ENCODE measurements at regions not wholly inside any gene's neighbourhood (a gene's known extent, or its start where the extent isn't known, plus 50 kb on each side); places are given as distances from the start of the nearest gene placed in this dataset.
A peak's percentile ranks its signal among the peaks of the same experiment; 100 is the strongest.

DNA sequence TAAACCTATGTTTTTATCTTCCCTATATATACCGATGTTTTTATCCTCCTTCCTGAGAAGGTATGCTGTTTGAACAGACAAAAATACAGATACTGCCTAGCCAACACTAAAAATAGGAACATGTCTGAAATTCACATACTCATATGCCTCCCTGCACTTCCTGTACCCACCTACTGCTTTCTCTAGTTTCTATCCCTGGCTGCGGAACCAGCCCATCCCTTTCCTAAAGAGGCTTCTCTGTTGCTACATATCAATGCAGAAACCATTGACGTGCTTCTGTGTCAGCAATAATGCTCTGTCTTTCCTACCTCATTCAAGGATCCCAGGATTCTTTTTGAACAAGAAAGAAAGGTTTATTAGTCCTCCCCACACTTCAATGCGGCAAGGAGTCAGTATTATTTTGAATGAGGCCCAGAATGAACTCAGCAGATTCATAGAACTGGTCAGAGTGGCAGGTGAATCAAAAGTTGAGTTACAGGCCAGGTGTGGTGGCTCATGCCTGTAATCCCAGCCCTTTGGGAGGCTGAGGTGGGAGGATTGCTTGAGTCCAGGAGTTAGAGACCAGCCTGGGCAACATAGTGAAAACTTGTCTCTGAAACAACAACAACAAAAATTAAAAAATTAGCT lies 67.8 kb upstream of the NAP1L1 start:
- no peaks in the 10 kb centered on the region for H3K4me1 ChIP-seq (ENCODE audit: control insufficient read depth, insufficient read depth, low read length, poor library complexity, severe bottlenecking)
- H3K27ac ChIP-seq (ENCODE audit: low read depth, low read length, severe bottlenecking), result no peak overlapping the region
- WGBS, 2 experiments (ENCODE audit: insufficient coverage in 2 of 2), result 83 to 89% methylated on average over 3 of the region's 4 CpGs
- no peak overlapping the region for H3K4me3 ChIP-seq (ENCODE audit: extremely low read depth, insufficient read depth, low read length, poor library complexity, severe bottlenecking)
- H3K36me3 ChIP-seq (ENCODE audit: control insufficient read depth, insufficient read depth, low read length), result no peaks in the 10 kb centered on the region
- H3K9me3 ChIP-seq (ENCODE audit: control insufficient read depth, low read length), result no peaks in the 10 kb centered on the region

DNA sequence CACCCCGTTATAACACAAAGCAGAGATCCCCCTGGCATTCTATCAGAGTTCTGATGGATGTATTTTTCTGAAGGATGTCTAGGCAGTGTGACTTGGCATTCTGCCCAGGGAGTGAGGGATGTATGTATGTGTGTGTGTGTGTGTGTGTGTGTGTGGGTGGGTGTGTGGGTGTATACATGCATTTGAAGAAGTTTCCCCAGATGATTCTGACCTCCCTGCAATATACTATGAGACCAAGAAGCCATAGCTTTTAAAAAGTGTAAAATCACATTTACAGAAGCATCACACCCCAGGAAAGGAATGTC lies 59.7 kb upstream of the NAP1L1 start:
- WGBS, 2 experiments (ENCODE audit: insufficient coverage in 2 of 2), result no CpG with 5 or more reads among the region's 1 CpG
- H3K4me3 ChIP-seq (ENCODE audit: extremely low read depth, insufficient read depth, low read length, poor library complexity, severe bottlenecking), result no peak overlapping the region
- H3K4me1 ChIP-seq (ENCODE audit: control insufficient read depth, insufficient read depth, low read length, poor library complexity, severe bottlenecking), result peaks cover 13% of the 10 kb centered on the region
- no peaks in the 10 kb centered on the region for H3K36me3 ChIP-seq (ENCODE audit: control insufficient read depth, insufficient read depth, low read length)
- peaks cover under 1% of the 10 kb centered on the region for H3K9me3 ChIP-seq (ENCODE audit: control insufficient read depth, low read length)
- H3K27ac ChIP-seq (ENCODE audit: low read depth, low read length, severe bottlenecking), result no peak overlapping the region

DNA sequence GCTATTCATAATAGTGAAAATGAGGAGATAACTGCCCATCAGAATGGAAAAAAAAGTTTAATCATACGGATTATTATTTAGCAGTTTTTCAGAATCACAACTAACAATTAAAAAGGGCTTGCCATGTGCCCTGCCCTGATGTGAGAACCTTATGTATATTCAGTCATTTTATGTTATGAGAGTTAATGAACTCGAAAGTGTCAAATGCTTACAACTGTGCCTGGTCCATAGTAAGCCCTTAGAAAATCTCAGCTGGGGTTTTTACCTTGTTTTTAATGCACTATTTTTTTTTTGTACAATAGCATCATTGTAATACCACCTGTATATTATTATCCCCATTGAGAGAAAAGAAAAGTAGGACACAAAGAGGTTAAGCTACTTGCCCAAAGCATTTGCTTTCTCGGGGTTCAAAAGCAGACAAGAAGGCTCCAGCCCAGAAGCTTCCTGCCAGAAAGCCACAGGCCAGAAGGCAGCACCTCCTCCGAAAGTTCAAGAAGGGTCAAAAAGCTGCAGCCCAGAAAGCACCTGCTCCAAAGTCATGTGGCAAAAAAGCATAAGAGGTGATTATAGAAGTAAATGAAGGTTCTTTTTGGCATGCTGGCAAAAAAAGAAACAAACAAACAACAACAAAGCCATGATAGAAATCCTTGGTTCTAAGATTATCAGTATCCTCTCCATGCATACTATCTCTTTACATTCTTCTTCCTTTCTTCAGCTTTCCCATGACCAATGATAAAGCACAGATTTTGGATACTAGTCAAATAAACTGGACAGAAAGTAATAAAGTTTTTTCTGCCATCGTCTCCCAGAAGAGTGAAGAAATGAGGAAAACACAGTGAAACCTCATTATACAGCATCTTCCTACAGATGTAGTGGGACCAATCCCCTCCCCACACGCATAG lies 59.1 kb upstream of the NAP1L1 start:
- Histone ChIP-seq H3K36me3 (ENCODE audit: control insufficient read depth, insufficient read depth, low read length) (no peaks in the 10 kb centered on the region), H3K9me3 (ENCODE audit: control insufficient read depth, low read length) (peaks cover 6% of the 10 kb centered on the region), H3K27ac (ENCODE audit: low read depth, low read length, severe bottlenecking) (no peak overlapping the region), H3K4me3 (ENCODE audit: extremely low read depth, insufficient read depth, low read length, poor library complexity, severe bottlenecking) (no peak overlapping the region), H3K4me1 (ENCODE audit: control insufficient read depth, insufficient read depth, low read length, poor library complexity, severe bottlenecking) (peaks cover 13% of the 10 kb centered on the region)
- WGBS, 2 experiments (ENCODE audit: insufficient coverage in 2 of 2), result 70 to 86% methylated on average over 1 to 2 of the region's 6 CpGs

DNA sequence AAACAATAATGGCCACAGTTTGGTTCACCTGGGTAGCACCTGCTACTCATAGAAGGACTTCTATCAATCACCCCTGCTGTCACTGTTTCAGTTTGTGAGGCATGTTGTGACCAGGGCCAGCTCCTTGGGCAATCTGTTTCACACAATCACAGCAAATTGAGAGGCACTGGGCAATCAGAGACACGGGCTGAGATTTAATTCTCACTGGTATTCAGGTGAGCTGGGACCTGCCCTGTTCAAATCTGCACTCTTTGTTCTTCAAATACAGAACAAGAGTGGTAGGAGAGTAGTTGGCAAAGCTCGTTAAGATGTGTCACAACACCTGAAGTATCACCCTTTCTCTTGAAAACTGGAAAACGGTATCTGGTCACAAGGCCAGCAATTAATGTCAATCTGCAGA lies 57.8 kb upstream of the NAP1L1 start:
- 80% methylated on average over 1 of the region's 3 CpGs; no CpG with 5 or more reads in 1 of the 2 experiments for WGBS, 2 experiments (ENCODE audit: insufficient coverage in 2 of 2)
- Histone ChIP-seq H3K27ac (ENCODE audit: low read depth, low read length, severe bottlenecking) (no peak overlapping the region), H3K9me3 (ENCODE audit: control insufficient read depth, low read length) (peaks cover 6% of the 10 kb centered on the region), H3K36me3 (ENCODE audit: control insufficient read depth, insufficient read depth, low read length) (no peaks in the 10 kb centered on the region), H3K4me3 (ENCODE audit: extremely low read depth, insufficient read depth, low read length, poor library complexity, severe bottlenecking) (no peak overlapping the region), H3K4me1 (ENCODE audit: control insufficient read depth, insufficient read depth, low read length, poor library complexity, severe bottlenecking) (peaks cover 21% of the 10 kb centered on the region)

DNA sequence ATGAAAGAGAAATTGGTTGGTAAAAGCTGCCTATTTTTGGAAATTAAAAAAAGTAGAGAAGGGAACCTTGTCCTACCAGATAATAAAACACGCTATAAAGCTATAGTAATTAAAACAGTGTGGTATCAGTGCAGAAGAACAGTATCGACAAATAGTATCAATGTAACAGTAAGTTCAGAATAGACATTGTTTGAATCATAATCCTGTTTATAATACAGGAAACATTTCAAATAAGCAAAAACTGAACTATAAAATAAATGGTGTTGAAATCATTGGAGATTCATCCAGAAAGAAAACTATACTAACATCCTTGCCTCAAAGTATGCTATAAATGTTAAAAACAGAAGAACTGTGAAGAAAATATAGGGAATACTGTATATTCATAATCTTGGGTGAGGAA lies 54.2 kb upstream of the NAP1L1 start:
- Histone ChIP-seq H3K4me3 (ENCODE audit: extremely low read depth, insufficient read depth, low read length, poor library complexity, severe bottlenecking) (no peak overlapping the region), H3K36me3 (ENCODE audit: control insufficient read depth, insufficient read depth, low read length) (no peaks in the 10 kb centered on the region), H3K4me1 (ENCODE audit: control insufficient read depth, insufficient read depth, low read length, poor library complexity, severe bottlenecking) (peaks cover 18% of the 10 kb centered on the region), H3K27ac (ENCODE audit: low read depth, low read length, severe bottlenecking) (no peak overlapping the region), H3K9me3 (ENCODE audit: control insufficient read depth, low read length) (peaks cover 6% of the 10 kb centered on the region)
- WGBS, 2 experiments (ENCODE audit: insufficient coverage in 2 of 2), result 100% methylated on average over 1 of the region's 2 CpGs; no CpG with 5 or more reads in 1 of the 2 experiments

DNA sequence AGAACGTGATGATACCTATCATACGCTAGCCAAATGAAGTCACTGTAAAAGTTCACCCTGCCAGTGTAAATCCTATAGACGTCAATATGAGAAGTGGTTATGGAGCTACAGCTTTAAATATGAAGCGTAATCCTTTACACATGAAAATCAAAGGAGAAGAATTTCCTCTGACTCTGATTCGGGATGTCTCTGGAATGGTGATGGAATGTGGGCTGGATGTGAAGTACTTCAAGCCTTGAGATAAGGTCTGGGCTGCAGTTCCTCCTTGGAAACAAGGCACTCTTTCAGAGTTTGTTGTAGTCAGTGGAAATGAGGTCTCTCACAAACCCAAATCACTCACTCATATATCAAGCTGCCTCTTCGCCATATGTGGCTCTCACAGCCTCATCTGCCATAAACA lies 53.1 kb upstream of the NAP1L1 start:
- WGBS, 2 experiments (ENCODE audit: insufficient coverage in 2 of 2), result 87% methylated on average over 4 of the region's 6 CpGs; no CpG with 5 or more reads in 1 of the 2 experiments
- Histone ChIP-seq H3K4me3 (ENCODE audit: extremely low read depth, insufficient read depth, low read length, poor library complexity, severe bottlenecking) (no peak overlapping the region), H3K27ac (ENCODE audit: low read depth, low read length, severe bottlenecking) (peak overlapping the region; percentile 76), H3K36me3 (ENCODE audit: control insufficient read depth, insufficient read depth, low read length) (no peaks in the 10 kb centered on the region), H3K9me3 (ENCODE audit: control insufficient read depth, low read length) (peaks cover 6% of the 10 kb centered on the region), H3K4me1 (ENCODE audit: control insufficient read depth, insufficient read depth, low read length, poor library complexity, severe bottlenecking) (peaks cover 12% of the 10 kb centered on the region)

DNA sequence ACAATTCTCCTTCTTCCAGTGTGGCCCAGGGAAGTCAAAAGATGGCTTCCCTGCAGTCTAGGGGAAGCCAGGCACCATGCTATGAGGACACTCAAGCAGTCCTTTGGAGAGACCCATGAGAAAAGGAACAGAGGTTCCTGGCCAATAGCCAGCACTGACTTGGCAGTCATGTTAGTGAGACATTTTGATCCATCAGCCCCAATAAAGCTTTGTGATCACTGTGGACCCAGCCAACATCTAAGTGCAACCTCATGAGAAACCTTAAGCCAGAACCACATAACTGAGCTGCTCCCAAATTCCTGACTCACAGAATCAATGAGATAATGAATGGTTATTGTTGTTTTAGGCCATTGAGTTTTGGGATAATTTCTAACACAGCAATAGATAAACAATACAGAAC lies 51.0 kb upstream of the NAP1L1 start:
- Histone ChIP-seq H3K36me3 (ENCODE audit: control insufficient read depth, insufficient read depth, low read length) (no peaks in the 10 kb centered on the region), H3K4me3 (ENCODE audit: extremely low read depth, insufficient read depth, low read length, poor library complexity, severe bottlenecking) (no peak overlapping the region), H3K9me3 (ENCODE audit: control insufficient read depth, low read length) (peaks cover 6% of the 10 kb centered on the region), H3K4me1 (ENCODE audit: control insufficient read depth, insufficient read depth, low read length, poor library complexity, severe bottlenecking) (peaks cover 12% of the 10 kb centered on the region), H3K27ac (ENCODE audit: low read depth, low read length, severe bottlenecking) (no peak overlapping the region)
